ENCODE measurements at regions not wholly inside any gene's neighbourhood (a gene's known extent, or its start where the extent isn't known, plus 50 kb on each side); places are given as distances from the start of the nearest gene placed in this dataset.

DNA sequence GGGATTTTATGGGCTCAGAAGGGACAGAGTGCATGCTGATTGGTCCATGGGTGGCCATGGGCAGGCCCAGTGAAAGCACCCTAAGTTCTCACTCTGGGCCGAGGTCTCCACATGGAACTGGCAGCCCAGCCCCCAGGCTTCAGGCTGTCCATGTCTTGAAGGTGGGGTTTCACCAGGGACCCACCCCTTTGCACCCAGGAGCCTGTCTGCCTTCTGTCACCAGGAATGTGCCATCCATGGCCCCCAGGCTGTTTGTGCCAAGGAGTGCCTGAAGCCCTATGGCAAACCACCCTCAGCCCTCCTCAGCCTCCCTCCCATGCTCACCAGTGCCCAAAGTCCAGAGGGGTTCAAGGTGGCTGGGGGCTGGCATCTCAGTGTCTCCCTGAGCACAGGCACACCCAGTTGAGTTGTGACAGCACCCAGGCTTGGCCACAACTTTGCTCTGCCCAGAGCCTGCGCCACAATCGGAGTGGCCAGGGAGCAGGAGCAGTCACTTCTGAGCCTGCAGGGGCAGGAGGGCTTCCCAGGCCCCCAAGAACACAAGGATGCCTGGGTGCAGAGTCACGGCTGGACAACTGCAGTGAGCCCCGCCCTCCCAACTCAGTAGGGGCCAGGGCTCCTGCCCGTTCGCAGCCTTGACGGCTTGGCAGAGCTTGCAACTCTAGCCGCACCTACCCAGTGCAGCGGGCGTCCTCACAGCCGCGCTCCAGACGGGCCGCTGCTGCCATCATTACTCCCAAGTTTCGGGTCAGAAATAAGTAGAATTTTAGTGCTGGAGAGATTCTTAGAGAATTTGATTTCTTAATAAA lies 185.3 kb upstream of the NUDT6 start:
- no peak overlapping the region for H2BK15ac ChIP-seq (ENCODE audit: low read depth, low read length)
- H2BK20ac ChIP-seq (ENCODE audit: low read depth, low read length), result no peak overlapping the region
- H2AFZ ChIP-seq (replicated peaks; ENCODE audit: low read length, poor library complexity), result peak overlapping the region; percentile 52
- H3K9me3 ChIP-seq (ENCODE audit: control insufficient read depth, insufficient read depth, low read length), result no peaks in the 10 kb centered on the region; the same call in 1 of the 2 replicates
- no peak overlapping the region for H2AK9ac ChIP-seq (replicated peaks; ENCODE audit: low read depth, low read length, poor library complexity)
- H3K18ac ChIP-seq (ENCODE audit: low read depth, low read length), result no peak overlapping the region
- H4K5ac ChIP-seq (ENCODE audit: low read depth, low read length), result no peak overlapping the region
- intact Hi-C loops (cut with micrococcal nuclease) (no loop called here), in situ Hi-C loops (cut with MboI; ENCODE audit: low sequenced_read_pairs) (loop anchor here (10.0 kb wide), 1 partner anchor 1147 kb away; no protein-coding TSS in a partner anchor), dilution Hi-C loops (cut with HindIII; ENCODE audit: low sequenced_read_pairs, unreplicated experiment) (no loop called here)
- H4K20me1 ChIP-seq (ENCODE audit: insufficient read depth, low read length), result no peaks in the 10 kb centered on the region
- H2BK5ac ChIP-seq (ENCODE audit: low read depth, low read length, poor library complexity, severe bottlenecking), result no peak overlapping the region
- CTCF ChIA-PET, result no interaction called here
- TF ChIP-seq CEBPB (IDR thresholded peaks at IDR 0.05; ENCODE audit: low read depth, low read length), result no peak
- H3K14ac ChIP-seq (replicated peaks; ENCODE audit: low read depth, low read length), result no peak overlapping the region
- H3K4ac ChIP-seq (ENCODE audit: low read depth, low read length), result no peak overlapping the region
- no TSS peak for BruUV-seq (replicated peaks)
- H2BK120ac ChIP-seq (ENCODE audit: low read depth, low read length), result no peak overlapping the region
- H3K4me2 ChIP-seq (ENCODE audit: low read depth, low read length), result no peak overlapping the region
- H3K56ac ChIP-seq (ENCODE audit: extremely low read depth, insufficient read depth, low read length), result no peak overlapping the region
- H4K8ac ChIP-seq (ENCODE audit: low read depth in 2 of 2, low read length in 2 of 2), result no peak overlapping the region
- WGBS, 2 experiments (ENCODE audit: extremely low coverage in 2 of 2, insufficient read length in 1 of 2), result 100% methylated on average over 2 of the region's 16 CpGs; no CpG with 5 or more reads in 1 of the 2 experiments
- DNase-seq (no peak), ATAC-seq (ENCODE audit: low read depth) (no peak)
- H3K27me3 ChIP-seq (ENCODE audit: control insufficient read depth, insufficient read depth, low read length), result no peaks in the 10 kb centered on the region
- H2AK5ac ChIP-seq (ENCODE audit: low read depth, low read length), result peak overlapping the region; percentile 12; the same call in 1 of the 2 replicates
- no peak overlapping the region for H3K4me3 ChIP-seq (ENCODE audit: insufficient read depth, low read depth, low read length)
- H3K23ac ChIP-seq (ENCODE audit: low read depth, low read length), result no peak overlapping the region
- H3K36me3 ChIP-seq (ENCODE audit: control insufficient read depth, insufficient read depth, low read length), result no peaks in the 10 kb centered on the region
- no peak overlapping the region for H4K91ac ChIP-seq (ENCODE audit: insufficient read depth, low read depth, low read length)
- no peaks in the 10 kb centered on the region for H3K4me1 ChIP-seq (ENCODE audit: control insufficient read depth, insufficient read depth, low read length)
- H3K27ac ChIP-seq (ENCODE audit: insufficient read depth, low read length), result no peak overlapping the region
- no peaks in the 10 kb centered on the region for H3K9me1 ChIP-seq (ENCODE audit: insufficient read depth, low read length)
- H3K9ac ChIP-seq (ENCODE audit: low read depth, low read length), result no peak overlapping the region
- H3K79me1 ChIP-seq (ENCODE audit: low read depth in 1 of 2, low read length in 2 of 2), result no peaks in the 10 kb centered on the region
- POLR2A ChIA-PET (ENCODE audit: unreplicated experiment), result no interaction called here
